IPS-18a (cell line): ENCODE measurements at regions not wholly inside any gene's neighbourhood (a gene's known extent, or its start where the extent isn't known, plus 50 kb on each side); places are given as distances from the start of the nearest gene placed in this dataset.

Source experiments
- H3K27ac ChIP-seq: one replicate; pipeline ENCODE4 v1.5.1; 2013; ENCODE audit warnings: low read length
- H3K27me3 ChIP-seq: one replicate; pipeline ENCODE4 v1.6.1; 2013; ENCODE audit warnings: mild to moderate bottlenecking, low read length; ENCODE audit not compliant: control insufficient read depth, insufficient read depth
- H3K36me3 ChIP-seq: one replicate; pipeline ENCODE4 v1.6.1; 2013; ENCODE audit warnings: low read depth, low read length; ENCODE audit not compliant: control insufficient read depth
- H3K4me1 ChIP-seq: one replicate; pipeline ENCODE4 v1.6.1; 2013; ENCODE audit warnings: low read depth, low read length; ENCODE audit not compliant: control insufficient read depth
- H3K4me3 ChIP-seq: one replicate; pipeline ENCODE4 v1.5.1; 2013; ENCODE audit warnings: low read length
- H3K9ac ChIP-seq: one replicate; pipeline ENCODE4 v1.6.1; 2013; ENCODE audit warnings: mild to moderate bottlenecking, low read length, moderate library complexity
- H3K9me3 ChIP-seq: one replicate; pipeline ENCODE4 v1.6.1; 2013; ENCODE audit warnings: low read depth, low read length; ENCODE audit not compliant: control insufficient read depth

- H3K9ac ChIP-seq = no peak overlapping the region
- no peaks in the 10 kb centered on the region for H3K4me1 ChIP-seq
- H3K36me3 ChIP-seq = no peaks in the 10 kb centered on the region
- H3K4me3 ChIP-seq = no peak overlapping the region
- no peaks in the 10 kb centered on the region for H3K27me3 ChIP-seq
- H3K9me3 ChIP-seq = no peaks in the 10 kb centered on the region
- no peak overlapping the region for H3K27ac ChIP-seq
Measured at GRCh38 chr9:129368444-129368978, 190.4 kb upstream of the IER5L start.

DNA sequence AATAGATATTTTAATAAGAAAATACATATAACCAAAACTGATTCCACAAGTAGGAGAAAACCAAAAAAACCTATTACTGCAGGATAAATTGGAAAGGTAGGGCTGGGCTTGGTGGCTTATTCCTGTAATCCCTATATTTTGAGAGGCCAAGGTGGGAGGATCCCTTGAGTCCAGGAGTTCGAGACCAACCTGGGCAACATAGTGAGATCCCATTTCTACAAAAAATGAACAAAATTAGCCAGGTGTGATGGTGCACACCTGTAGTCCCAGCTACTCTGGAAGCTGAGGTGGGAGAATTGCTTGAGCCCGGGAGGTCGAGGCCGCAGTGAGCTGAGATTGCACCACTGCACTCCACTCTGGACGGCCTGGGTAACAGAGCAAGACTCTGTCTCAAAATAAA, 189.2 kb upstream of the IER5L start:
- no peak overlapping the region for H3K27ac ChIP-seq
- H3K9me3 ChIP-seq = no peaks in the 10 kb centered on the region
- no peaks in the 10 kb centered on the region for H3K36me3 ChIP-seq
- no peaks in the 10 kb centered on the region for H3K27me3 ChIP-seq
- H3K4me3 ChIP-seq = no peak overlapping the region
- H3K9ac ChIP-seq = no peak overlapping the region
- no peaks in the 10 kb centered on the region for H3K4me1 ChIP-seq

DNA sequence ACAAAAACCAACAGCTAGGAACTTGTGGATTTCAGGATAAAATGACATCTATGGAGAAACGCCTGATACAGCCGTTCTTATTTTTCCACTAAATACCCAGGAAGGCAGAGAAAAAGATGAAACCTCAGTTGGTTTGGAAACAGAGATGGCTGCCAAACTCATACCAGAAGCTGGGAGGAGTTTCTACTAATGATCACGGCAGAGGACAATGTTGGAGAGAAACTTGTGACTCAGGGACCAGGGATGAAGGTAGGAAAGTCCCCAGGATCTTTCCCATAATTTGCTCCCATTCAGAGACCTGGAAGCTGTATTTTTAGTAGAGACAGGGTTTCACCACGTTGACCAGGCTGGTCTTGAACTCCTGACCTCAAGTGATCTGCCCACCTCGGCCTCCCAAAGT, 187.1 kb upstream of the IER5L start:
- no peak overlapping the region for H3K9ac ChIP-seq
- no peak overlapping the region for H3K27ac ChIP-seq
- no peaks in the 10 kb centered on the region for H3K36me3 ChIP-seq
- H3K9me3 ChIP-seq = no peaks in the 10 kb centered on the region
- H3K4me1 ChIP-seq = no peaks in the 10 kb centered on the region
- H3K4me3 ChIP-seq = no peak overlapping the region
- no peaks in the 10 kb centered on the region for H3K27me3 ChIP-seq

- H3K27me3 ChIP-seq = no peaks in the 10 kb centered on the region
- H3K9ac ChIP-seq = no peak overlapping the region
- no peaks in the 10 kb centered on the region for H3K9me3 ChIP-seq
- no peak overlapping the region for H3K27ac ChIP-seq
- no peak overlapping the region for H3K4me3 ChIP-seq
- no peaks in the 10 kb centered on the region for H3K4me1 ChIP-seq
- H3K36me3 ChIP-seq = no peaks in the 10 kb centered on the region
Measured at GRCh38 chr9:129363216-129363873, 185.3 kb upstream of the IER5L start.

- Histone ChIP-seq H3K9me3 (no peaks in the 10 kb centered on the region), H3K27ac (no peak overlapping the region), H3K4me3 (no peak overlapping the region), H3K4me1 (no peaks in the 10 kb centered on the region), H3K36me3 (no peaks in the 10 kb centered on the region), H3K27me3 (no peaks in the 10 kb centered on the region), H3K9ac (no peak overlapping the region)
Measured at GRCh38 chr9:129362287-129363000, 184.4 kb upstream of the IER5L start.

- Histone ChIP-seq H3K4me1 (no peaks in the 10 kb centered on the region), H3K27me3 (no peaks in the 10 kb centered on the region), H3K36me3 (no peaks in the 10 kb centered on the region), H3K27ac (no peak overlapping the region), H3K9me3 (no peaks in the 10 kb centered on the region), H3K9ac (no peak overlapping the region), H3K4me3 (no peak overlapping the region)
Measured at GRCh38 chr9:129361196-129361595, 183.1 kb upstream of the IER5L start.

- H3K27ac ChIP-seq = no peak overlapping the region
- no peaks in the 10 kb centered on the region for H3K9me3 ChIP-seq
- no peaks in the 10 kb centered on the region for H3K36me3 ChIP-seq
- H3K4me3 ChIP-seq = no peak overlapping the region
- H3K4me1 ChIP-seq = no peaks in the 10 kb centered on the region
- no peaks in the 10 kb centered on the region for H3K27me3 ChIP-seq
- H3K9ac ChIP-seq = no peak overlapping the region
Measured at GRCh38 chr9:129359916-129360536, 182.0 kb upstream of the IER5L start.

DNA sequence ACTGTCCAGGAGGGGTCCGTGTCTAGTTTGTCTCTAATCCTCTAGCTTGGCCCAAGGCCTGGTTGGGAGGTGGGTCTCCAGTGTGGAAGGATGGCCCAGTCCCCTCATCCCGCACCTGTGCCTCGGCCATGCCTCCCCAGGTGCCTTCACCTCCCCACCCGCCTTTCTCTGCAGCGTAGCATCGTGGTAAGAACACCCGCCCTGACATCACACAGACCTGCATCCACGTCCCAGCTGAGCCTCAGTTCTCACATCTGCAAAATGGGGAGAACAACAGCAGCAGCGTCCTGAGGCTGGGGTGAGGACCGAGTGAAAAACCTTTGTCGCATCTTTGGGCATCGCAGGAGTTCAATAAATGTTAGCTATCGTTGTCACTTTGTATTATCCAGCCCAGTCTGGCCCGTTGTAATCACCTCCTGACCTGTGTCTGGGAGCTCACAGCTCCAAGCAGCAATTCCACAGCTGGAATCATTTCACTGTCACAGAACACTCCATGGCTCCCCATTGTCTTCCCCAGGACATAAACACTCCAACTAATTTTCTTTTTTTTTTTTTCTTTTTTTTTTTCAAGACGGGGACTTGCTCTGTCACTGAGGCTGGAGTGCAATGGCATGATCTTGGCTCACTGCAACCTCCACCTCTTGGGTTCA, 181.2 kb upstream of the IER5L start:
- H3K4me1 ChIP-seq = no peaks in the 10 kb centered on the region
- no peak overlapping the region for H3K4me3 ChIP-seq
- no peaks in the 10 kb centered on the region for H3K36me3 ChIP-seq
- H3K9ac ChIP-seq = no peak overlapping the region
- no peak overlapping the region for H3K27ac ChIP-seq
- H3K9me3 ChIP-seq = no peaks in the 10 kb centered on the region
- H3K27me3 ChIP-seq = no peaks in the 10 kb centered on the region

GRCh38 chr9:129358621-129359154, 180.6 kb upstream of the IER5L start:
- H3K9me3 ChIP-seq = no peaks in the 10 kb centered on the region
- H3K9ac ChIP-seq = no peak overlapping the region
- H3K27me3 ChIP-seq = no peaks in the 10 kb centered on the region
- H3K36me3 ChIP-seq = no peaks in the 10 kb centered on the region
- H3K4me3 ChIP-seq = no peak overlapping the region
- H3K27ac ChIP-seq = no peak overlapping the region
- H3K4me1 ChIP-seq = no peaks in the 10 kb centered on the region

DNA sequence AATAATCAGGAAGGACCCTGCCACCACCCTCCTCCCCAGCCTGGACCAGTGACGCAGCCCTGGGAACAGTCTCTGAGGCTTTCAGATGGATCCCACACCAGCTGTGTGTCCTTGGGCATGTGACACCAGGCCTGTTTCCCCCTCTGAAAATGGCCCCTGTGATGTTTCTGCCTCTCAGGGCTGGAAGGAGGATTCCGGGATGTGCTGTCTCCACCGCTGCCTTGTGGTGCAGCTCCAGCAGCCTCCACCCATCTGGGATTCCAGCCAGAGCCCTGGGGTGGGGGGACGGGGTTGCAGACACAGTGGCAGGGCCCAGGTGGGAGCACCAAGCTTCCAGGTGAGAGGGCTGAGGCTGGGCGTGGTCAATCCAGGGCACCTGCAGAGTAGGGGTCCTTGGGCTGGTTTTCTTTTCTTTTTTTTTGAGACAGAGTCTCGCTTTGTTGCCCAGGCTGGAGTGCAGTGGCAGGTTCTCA, 179.7 kb upstream of the IER5L start:
- H3K27ac ChIP-seq = no peak overlapping the region
- H3K4me1 ChIP-seq = peaks cover under 1% of the 10 kb centered on the region
- H3K4me3 ChIP-seq = no peak overlapping the region
- H3K36me3 ChIP-seq = no peaks in the 10 kb centered on the region
- no peak overlapping the region for H3K9ac ChIP-seq
- H3K27me3 ChIP-seq = no peaks in the 10 kb centered on the region
- H3K9me3 ChIP-seq = no peaks in the 10 kb centered on the region
